NT2/D1 (cell line): ENCODE measurements at regions not wholly inside any gene's neighbourhood (a gene's known extent, or its start where the extent isn't known, plus 50 kb on each side); places are given as distances from the start of the nearest gene placed in this dataset.
"Not testable (repeated sequence)": the region's sequence is repeated elsewhere in the genome, so short reads cannot be mapped to it uniquely, and the experiment has no call there.

ENCODE experiments used
- DNase-seq: peaks from one replicate; pipeline ENCODE4 v3.0.0-alpha.2; 2011; ENCODE audit warnings: low read depth, low spot score
- H3K27me3 ChIP-seq: 2 replicates; pipeline ENCODE4 v1.6.0; 2011; ENCODE audit warnings: mild to moderate bottlenecking; ENCODE audit not compliant: insufficient read length, insufficient read depth
- H3K36me3 ChIP-seq: 2 replicates; pipeline ENCODE4 v1.6.1; 2011; ENCODE audit warnings: mild to moderate bottlenecking, low read length, mixed read lengths; ENCODE audit not compliant: insufficient read depth, insufficient read length
- H3K4me1 ChIP-seq: 2 replicates; pipeline ENCODE4 v1.5.1; 2011; ENCODE audit not compliant: insufficient read depth, insufficient read length
- H3K4me3 ChIP-seq: 2 replicates; pipeline ENCODE4 v1.5.1; 2011; ENCODE audit warnings: low read depth; ENCODE audit not compliant: insufficient read length
- H3K9ac ChIP-seq: 2 replicates; pipeline ENCODE4 v1.6.0; 2011; ENCODE audit warnings: low read depth; ENCODE audit not compliant: insufficient read length
- H3K9me3 ChIP-seq: 2 replicates; pipeline ENCODE4 v1.5.1; 2011; ENCODE audit warnings: mild to moderate bottlenecking, low read length; ENCODE audit not compliant: insufficient read depth

GRCh38 chr5:176040105-176040801, 72.1 kb upstream of the THOC3 start:
- not testable (repeated sequence) for H3K4me1 ChIP-seq, H3K4me3 ChIP-seq, H3K9ac ChIP-seq, H3K27me3 ChIP-seq, H3K36me3 ChIP-seq, DNase-seq
- H3K9me3 ChIP-seq = peaks cover 11% of the 10 kb centered on the region; the same call in 1 of the 2 replicates

- not testable (repeated sequence) for H3K9me3 ChIP-seq, H3K4me3 ChIP-seq, H3K27me3 ChIP-seq, H3K36me3 ChIP-seq, DNase-seq, H3K9ac ChIP-seq, H3K4me1 ChIP-seq
These were observed 73.3 kb upstream of the THOC3 start for GRCh38 chr5:176041248-176041994.

DNA sequence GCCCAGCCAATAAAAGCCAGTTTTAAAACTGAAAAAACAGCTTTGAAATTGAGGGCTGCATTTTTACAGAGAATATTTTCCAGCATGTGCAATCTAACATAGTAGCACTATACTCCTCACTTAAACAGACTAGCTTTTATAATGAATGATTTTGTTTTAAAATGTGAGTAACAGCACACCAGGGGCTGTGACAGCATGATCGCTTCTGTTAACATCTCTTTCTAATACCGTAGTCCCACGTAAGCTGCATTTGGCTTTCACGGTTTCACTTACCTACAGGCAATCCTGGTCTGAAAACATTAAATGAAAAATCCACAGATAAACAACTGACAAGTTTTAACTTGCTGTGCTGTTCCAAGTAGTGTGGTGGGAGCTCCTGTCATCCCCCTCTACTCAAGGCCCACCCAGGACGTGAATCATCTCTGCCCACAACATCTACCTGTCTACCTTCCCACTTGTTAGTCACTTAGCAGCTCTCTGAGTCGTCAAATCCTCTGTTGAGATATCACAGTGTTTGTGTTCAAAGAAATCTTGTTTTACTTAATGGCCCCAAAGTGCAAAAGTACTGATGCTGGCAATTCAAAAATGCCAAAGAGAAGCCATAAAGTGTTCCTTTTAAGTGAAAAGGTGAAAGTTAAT, 74.0 kb upstream of the THOC3 start:
- H3K9me3 ChIP-seq, H3K36me3 ChIP-seq, H3K27me3 ChIP-seq, DNase-seq, H3K4me1 ChIP-seq, H3K9ac ChIP-seq, H3K4me3 ChIP-seq: not testable (repeated sequence)

- not testable (repeated sequence) for H3K4me1 ChIP-seq, DNase-seq, H3K36me3 ChIP-seq, H3K27me3 ChIP-seq, H3K9me3 ChIP-seq, H3K9ac ChIP-seq, H3K4me3 ChIP-seq
These were observed 75.2 kb upstream of the THOC3 start for GRCh38 chr5:176043252-176043829.

GRCh38 chr5:176043986-176044385, 75.9 kb upstream of the THOC3 start:
- not testable (repeated sequence) for H3K4me1 ChIP-seq, H3K9ac ChIP-seq, H3K9me3 ChIP-seq, H3K36me3 ChIP-seq, H3K27me3 ChIP-seq, DNase-seq, H3K4me3 ChIP-seq

DNA sequence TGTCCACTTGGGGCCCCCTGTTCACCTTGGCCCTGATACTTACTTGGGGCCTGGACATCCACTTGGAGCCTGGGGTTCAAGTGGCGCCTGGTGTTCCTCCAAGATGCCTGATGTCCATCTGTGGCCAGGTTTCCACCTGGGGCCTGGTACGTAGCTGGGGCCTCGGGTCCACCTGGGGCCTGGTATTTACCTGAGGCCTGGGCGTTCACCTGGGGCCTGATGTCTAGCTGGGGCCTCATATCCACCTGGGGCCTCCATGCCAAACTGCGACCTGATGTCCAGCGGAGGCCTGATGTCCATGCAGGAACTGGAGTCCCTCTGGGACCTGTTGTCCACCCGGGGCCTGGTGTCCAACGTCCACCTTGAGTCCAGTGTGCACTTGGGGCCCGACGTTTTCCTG, 76.3 kb upstream of the THOC3 start:
- not testable (repeated sequence) for H3K27me3 ChIP-seq, H3K4me3 ChIP-seq, H3K36me3 ChIP-seq, H3K9ac ChIP-seq, DNase-seq, H3K9me3 ChIP-seq, H3K4me1 ChIP-seq

DNA sequence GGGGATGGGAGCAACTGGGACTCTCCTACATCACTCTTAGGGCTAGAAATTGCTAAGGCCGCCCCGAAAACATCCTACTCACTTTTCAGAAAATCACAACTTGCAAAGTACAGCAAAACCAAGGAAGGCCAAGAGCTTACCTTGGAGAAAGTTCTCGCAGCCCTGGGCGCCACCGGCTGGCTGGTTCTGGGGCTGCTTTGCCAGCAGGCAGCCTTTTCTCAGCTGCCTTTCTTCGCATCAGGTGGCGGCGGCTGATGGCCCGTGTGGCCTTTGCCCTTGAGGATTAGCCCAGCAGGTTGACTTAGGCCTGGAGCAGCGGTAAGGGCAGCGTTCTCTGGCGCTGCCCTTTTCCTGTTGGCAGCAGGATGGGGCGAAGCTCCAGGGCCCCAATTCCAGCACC, 77.3 kb upstream of the THOC3 start:
- H3K9me3 ChIP-seq, DNase-seq, H3K27me3 ChIP-seq, H3K9ac ChIP-seq, H3K36me3 ChIP-seq, H3K4me1 ChIP-seq, H3K4me3 ChIP-seq: not testable (repeated sequence)

DNA sequence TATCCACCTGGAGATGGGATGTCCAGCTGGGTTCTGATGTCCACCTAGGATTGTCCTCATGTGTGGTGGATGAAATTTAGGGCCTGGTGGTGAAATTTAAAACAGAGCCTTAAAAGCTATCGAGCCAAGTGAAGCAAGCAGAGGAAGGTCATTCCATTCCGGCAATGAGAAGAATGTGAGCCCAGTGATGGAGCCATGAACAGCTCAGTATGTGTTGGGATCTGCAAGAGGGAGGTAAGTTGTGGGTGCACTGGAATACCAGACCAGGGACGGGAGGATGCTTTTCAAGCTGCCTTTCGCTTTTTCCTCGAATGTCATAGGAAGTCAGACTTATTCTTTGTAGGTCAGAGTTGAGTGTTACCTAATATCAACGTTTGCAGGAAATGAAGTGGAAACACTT, 80.6 kb upstream of the THOC3 start:
- H3K36me3 ChIP-seq, H3K4me3 ChIP-seq, H3K9ac ChIP-seq, H3K9me3 ChIP-seq, H3K4me1 ChIP-seq, DNase-seq, H3K27me3 ChIP-seq: not testable (repeated sequence)

DNA sequence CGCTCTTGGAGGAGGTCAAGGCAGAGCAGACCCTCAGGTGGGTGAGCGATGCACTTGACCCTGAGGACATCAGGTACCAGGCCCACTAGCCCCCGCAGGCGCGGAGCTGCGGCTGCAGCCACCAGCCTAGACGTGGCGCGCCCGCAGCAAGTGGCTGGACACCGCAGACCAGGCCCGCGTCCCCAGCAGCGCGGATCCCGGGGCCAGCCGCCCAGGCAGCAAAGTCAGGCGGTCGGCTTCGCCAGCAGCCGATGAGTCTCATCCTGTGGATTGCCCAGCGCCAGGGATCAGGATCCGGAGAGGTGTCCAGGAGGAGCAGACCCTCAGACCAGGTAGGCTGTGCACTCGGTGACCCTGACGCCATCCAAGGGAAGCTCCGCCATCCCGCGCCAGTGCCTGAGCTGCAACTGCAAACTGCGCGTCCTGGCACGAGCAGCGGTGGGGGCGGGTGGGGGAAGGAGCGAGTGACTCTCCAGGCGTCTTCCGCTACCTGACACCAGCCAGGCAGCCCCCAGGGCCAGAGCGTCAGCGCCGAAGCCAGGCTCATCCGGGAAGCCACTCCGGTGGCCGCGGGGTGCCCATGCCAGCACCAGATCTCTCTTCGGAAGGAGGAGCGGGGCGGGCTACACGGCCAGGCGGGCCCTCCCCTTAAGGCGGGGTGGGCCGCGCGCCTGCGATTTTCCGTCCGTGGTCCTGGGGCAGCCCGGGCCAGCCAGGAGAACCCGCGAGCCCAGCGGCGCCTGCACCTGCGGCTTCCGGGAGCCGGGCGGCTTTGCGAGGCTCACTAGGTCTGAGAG, 92.6 kb upstream of the THOC3 start:
- not testable (repeated sequence) for DNase-seq, H3K4me3 ChIP-seq, H3K36me3 ChIP-seq, H3K4me1 ChIP-seq, H3K27me3 ChIP-seq, H3K9me3 ChIP-seq, H3K9ac ChIP-seq

DNA sequence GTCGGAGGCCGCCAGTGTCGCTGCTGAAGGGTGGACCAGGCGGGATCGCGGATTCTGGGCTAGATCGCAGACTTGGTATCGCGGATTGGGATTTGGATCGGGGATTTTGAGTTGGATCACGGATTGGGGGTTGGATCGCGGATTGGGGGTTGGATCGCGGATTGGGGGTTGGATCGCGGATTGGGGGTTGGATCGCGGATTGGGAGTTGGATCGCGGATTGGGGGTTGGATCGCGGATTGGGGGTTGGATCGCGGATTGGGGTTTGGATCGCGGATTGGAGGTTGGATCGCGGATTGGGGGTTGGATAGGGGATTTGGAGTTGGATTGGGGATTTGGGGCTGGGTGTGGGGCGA, 93.1 kb upstream of the THOC3 start:
- not testable (repeated sequence) for H3K9ac ChIP-seq, H3K9me3 ChIP-seq, DNase-seq, H3K4me3 ChIP-seq, H3K36me3 ChIP-seq, H3K4me1 ChIP-seq, H3K27me3 ChIP-seq

- H3K9me3 ChIP-seq, DNase-seq, H3K4me3 ChIP-seq, H3K27me3 ChIP-seq, H3K9ac ChIP-seq, H3K4me1 ChIP-seq, H3K36me3 ChIP-seq: not testable (repeated sequence)
These were observed 93.5 kb upstream of the THOC3 start for GRCh38 chr5:176061660-176062059.
